HG02884 (cell line): ENCODE measurements at regions not wholly inside any gene's neighbourhood (a gene's known extent, or its start where the extent isn't known, plus 50 kb on each side); places are given as distances from the start of the nearest gene placed in this dataset.
"Not testable (repeated sequence)": the region's sequence is repeated elsewhere in the genome, so short reads cannot be mapped to it uniquely, and the experiment has no call there.

ENCODE experiments used
- ATAC-seq: cut with Tn5 transposase; IDR thresholded peaks from one replicate; pipeline ENCODE4 v1.9.1; 2021; ENCODE audit warnings: mild to moderate bottlenecking, moderate library complexity; ENCODE audit not compliant: unreplicated experiment

DNA sequence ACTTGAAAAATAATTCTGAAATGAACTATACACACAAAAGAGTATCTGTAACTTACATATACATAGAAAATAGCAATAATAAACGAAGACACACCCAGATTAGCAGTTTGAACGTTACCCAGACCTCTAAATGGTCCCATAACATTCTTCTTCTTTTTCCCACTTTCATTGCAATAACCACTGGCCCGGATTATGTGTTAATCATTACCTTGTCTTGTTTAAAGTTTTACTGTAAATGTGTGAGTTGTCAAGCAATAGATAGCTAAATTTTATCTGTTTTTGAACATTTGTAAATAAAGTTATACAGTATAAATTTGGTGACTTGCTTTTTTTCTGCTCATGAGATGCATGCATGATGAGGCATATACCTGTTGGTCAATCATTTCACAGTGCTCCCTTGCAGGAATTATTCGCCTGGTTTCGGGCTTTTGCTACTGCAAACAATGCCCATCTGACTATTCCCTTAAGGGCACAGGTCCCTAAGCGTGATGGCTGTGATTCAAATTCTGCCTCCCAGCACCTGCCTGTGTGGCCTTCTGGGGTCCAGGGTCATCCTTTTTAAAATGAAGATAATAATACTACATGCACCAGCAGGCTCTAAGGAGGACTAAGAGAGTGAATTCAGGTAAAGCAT lies 66.1 kb downstream of the GADD45G start:
- ATAC-seq = no peak

DNA sequence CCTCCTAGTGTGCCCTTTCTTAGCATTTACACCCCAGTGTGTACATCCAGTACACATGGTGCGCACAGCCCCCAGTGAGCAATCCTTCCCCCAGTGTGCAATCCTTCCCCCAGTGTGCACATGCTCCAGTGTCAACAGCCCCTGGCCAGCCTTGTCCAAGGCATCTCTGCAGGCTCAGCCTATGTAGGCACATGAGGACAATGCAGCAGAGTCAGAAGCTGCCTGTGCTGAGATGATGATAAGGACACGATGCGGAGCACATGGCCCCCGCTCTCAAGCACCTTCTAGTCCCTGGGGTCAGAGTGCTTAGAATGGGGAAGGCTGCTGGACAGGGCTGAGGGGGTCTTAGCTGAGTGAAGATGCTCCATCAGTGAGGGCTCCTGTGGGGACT lies 69.8 kb downstream of the GADD45G start:
- no peak for ATAC-seq

DNA sequence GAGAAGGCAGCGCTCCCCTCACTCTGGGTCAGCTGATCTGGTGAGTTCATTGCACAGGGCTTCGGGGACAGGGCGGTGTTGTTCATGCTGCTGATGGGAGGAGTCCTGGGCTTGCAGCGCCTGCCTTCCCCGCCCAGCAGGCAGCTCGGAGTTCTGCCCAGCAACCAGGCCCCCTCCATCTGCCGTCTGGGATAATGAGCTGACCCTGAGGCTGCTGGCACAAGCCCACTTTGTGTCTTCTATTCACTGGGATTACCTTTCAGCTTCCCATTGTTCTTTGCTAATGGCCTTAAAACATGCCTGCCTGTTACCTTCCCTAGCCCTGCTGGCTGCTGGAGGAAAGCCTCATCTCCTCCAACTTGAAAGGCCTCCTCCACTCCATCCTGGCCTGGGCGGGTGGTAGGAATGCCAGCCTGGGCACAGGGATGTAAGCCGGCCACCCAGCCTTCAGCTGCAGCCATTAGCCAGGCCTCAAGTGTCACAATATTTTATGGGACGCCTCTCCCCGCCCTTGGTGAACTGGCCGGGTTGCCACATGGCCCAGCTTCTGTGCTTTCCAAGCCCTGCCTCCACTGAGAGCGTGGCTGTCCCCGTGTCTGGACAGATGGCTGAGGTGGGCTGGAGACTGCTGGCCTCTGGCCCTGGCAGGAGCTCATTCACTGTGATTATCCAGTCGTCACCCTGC lies 70.4 kb downstream of the GADD45G start:
- no peak for ATAC-seq

DNA sequence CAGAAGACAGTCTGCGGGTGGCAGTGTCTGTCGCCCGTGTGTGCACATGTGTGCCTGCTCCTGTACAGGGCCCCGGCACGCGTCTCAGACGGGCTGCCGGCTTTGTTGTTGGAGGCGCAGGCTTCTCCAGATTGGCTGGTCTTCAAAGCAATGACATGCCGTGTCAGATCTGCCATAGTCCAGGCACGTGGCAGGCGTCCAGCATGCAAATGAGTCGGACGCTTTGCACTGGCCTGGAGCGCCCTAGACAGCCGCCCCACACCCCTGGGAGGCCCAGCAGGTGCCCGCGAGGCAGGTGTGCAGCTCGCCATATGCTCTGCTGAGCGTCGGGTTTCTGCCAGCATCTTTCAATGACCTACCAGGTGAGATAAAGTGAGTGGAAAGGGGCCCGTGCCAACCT lies 71.5 kb downstream of the GADD45G start:
- no peak for ATAC-seq

DNA sequence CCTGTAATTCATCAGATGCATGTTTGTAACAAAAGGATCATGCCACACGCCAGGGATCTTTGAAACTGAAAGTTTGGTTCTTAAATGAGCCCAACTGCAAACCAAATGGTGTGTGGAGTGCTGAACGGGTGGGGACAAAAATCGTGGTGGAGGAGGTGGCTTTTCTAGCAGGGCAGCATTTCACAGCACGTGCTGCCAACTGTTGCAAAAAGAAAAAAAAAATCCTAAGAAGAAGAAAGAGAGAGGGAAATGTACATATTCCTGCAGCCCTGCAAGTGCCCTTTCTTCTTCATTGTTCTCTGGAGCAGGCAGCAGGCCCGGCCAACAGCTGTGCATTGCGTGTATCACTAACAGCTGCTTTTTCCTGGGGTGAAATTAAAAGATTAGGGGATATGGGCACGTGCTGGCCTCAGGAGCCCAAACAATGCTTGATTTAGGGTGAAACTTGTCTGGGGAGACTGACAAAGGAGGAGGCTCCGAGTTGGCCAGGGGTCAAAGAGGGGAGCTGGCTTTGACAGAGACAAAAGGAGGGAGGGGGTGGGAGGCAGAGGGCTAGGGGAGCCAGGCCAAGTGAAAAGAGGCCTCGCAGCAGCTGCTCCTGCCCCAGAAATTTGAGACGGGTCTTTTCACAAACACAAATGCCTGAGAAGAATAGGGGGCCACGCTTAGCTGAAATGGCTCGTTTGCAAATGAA lies 73.0 kb downstream of the GADD45G start:
- ATAC-seq = no peak

DNA sequence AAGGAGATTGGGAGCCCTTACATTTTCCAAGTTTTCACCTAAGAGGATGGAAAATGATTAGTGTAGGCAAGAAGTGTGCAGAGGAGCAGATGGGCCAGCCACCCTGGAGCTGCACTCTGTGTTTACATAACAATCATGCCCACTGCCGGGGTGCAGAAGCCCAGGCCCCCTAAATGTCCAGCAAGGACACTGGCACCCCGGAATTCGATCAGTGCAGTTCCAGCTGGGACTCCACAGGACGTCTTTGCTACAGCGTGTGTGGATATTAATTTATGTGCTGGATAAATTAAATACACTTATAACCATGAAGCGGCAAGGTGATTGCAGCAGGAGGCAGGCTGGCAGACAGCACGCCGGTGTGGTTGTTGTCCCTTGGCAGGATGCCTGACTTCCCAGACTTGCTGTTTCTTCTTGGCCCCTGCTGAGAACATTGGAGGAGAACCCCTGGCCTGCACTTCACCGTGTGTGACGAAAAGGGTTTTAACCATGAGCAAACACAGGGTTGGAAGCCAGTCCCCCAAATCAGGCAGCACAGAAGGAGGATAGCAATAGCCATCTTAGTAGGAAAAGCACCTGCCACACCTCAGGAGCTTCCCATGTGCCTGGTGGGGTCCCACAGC lies 73.7 kb downstream of the GADD45G start:
- no peak for ATAC-seq

DNA sequence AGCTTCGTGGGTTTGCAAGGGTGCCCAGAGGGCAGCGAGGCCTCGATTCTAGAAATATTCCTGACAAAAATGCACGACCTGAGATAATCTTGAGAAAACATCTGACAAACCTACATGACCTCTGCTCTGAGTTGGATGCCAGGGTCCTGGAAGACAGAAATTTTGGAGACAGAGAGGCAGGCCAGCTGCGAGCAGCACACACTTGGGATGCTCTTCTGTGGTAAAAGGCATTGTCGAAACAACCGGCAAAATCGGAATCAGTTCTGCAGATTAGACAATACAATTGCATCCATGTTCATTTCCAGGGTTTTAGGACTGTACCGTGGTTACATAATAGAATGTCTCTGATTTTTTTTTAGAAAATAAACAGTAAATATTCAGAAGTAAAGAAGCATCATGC lies 74.2 kb downstream of the GADD45G start:
- no peak for ATAC-seq

DNA sequence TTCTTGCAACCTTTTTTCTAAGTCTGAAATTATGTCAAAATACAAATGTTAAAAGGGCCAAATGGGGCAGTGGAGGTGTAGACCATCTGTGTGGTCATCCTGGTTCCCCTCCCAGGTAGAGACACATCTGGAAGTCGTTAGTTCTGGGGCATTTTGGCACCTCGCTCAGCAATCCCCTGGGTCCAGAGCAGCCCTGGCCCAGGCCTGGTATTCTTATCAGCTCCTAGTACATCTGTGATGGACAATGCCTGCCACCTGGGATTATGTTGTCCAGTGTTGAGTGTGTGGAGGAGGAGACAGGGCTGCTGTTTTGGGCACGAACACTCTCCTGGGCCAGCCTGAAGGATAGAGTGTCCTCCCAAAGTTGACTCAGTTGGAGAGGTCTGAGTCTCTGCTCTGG lies 74.8 kb downstream of the GADD45G start:
- ATAC-seq = no peak

DNA sequence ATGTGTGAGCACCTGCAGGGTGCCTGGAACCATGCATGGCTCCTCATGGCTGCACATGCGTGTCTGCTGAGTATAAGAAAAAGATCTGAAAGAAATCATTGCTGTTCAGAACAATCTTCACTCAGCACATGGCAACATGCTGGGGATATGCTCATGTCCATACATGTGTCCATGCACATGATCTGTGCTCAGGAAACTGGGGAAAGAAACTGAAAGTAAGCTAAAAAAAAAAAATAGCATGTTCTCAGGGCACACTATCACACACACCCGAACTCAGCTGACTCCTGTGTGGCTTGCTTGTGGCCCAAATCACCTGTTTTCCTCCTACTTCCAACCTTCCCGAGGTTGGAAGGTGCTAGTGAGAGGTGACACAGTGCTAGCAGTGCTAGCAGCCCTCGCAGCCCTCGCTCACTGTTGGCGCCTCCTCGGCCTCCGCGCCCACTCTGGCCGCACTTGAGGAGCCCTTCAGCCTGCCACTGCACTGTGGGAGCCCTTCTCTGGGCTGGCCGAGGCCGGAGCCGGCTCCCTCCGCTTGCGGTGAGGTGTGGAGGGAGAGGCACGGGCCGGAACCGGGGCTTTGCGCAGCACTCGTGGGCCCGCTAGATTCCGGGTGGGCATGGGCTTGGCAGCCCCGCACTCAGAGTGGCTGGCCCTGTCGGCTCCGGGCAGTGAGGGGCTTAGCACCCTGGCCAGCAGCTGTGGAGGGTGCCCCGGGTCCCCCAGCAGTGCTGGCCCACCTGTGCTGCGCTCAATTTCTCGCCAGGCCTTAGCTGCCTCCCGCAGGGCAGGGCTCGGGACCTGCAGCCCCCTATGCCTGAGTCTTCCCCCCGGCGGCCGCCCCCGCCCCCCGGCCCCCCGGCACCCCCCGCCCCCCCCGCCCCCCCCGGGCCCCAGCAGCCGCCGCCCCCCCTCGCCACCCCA lies 76.0 kb downstream of the GADD45G start:
- ATAC-seq = no peak

DNA sequence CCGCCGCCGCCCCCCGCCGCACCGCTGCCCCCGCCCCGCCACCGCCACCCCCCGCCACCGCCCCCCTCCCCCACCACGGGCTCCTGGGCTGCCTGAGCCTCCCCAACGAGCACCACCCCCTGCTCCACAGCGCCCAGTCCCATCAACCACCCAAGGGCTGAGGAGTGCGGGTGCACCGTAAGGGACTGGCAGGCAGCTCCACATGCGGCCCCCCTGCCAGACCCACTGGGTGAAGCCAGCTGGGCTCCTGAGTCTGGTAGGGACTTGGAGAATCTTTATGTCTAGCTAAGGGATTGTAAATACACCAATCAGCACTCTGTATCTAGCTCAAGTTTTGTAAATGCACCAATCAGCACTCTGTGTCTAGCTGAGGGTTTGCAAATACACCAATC lies 76.7 kb downstream of the GADD45G start:
- not testable (repeated sequence) for ATAC-seq

DNA sequence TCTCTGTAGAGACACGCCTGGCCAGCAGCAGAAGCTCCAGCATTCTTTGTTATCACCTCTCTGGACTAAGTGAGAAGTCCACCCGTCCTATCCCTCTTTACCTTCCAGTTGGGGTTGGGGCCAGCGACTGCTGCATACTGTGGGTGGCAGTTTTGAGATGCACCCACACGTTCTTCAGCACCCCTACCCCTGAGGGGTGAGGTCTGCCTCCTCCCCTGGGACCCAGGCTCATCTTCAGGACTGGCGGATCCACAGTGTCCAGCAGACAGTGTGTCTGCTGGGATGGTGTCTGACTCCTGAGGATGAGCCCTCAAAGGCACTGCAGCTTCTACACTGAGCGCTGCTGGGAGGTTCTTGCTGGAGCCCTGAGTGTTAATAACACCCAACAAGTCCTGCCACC lies 78.8 kb downstream of the GADD45G start:
- ATAC-seq = no peak

DNA sequence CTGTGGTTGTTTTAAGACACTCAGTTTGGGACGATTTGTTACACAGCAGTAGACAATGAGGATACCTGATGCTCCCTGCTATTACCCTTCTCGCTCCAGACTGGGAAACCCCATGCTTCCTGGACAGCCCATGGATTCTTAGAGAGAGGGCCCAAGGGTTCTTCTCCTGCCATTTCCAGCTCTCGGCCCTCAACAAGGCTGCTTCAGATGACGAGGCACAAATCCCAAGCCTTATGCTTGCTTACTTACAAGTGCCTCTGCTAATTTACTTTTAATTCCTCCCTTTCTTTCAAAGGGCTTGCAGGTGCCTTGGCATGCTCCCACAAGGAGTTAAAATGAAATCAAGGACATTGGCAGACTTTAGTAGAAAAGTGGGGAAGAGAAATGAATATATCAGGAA lies 79.4 kb downstream of the GADD45G start:
- no peak for ATAC-seq

DNA sequence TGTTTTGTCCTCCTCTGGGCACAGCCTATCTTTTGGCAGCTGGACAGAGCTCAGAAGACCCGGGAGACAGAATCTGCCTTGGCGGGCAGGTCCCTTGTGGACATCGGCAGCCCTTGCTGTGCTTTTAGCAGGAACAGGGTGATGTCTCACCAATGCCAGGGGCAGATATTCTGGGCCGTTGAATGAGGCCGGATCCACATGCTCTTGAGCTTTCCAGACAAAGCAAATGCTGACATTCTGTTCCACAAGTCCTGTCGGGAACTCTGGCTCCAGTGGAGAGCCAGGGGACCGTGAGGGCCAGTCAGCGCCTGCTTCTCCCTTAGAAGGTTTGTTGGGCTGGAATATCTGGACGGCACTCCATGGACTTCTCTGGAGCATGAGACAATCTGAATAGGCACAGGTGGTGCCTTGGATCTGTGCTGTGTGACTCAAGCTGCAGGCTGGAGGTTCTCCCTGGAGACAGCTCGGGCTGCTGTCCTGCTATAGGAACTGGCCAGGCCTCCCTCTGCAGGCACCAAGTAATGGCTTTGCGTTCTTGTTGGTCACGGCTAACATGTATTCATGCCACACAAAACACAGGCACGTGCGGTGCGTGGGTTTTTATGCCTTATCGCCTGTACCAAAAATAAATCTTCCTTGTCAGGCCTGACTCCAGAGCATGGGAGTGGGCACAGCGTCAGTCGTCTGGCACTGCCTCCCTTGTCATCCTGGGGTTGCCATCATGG lies 80.3 kb downstream of the GADD45G start:
- ATAC-seq = no peak

DNA sequence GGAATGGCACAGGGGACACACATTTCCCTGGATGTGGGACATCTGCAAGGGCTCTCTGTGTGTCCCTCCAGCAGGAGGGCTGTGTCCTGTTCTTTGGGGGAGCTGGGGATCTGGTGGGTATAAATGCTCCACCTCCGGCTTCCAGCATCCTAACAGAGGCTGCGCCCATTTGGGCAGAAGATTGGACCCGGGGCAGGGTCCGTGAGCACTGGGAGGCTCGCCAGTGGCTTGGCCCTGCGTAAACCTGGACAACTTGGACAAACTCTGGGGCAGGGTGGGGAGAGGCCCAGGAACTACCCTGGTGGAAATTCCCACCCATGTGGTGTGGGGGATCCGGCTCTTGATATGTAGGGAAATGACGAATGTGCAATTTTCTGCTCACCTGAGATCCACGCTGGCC lies 80.9 kb downstream of the GADD45G start:
- ATAC-seq = no peak

DNA sequence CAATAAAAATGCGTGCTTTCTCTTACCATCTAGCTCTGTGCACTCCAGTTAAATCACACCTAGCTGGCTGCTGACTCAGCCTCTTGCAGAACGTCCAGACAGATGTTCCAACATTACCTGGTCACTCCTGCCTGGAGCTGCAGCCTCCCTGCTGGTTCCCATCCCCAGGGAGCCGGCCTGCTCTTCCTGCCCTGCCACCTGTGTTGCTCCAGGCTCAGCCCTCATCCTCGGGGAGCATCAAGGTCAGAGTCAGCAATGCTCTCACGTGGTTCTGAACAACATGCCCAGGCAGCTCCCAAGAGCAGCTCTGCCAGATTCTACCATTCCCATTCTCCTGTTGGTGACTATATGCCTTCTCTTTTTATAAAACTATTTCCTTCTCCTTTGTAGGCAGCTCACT lies 81.3 kb downstream of the GADD45G start:
- no peak for ATAC-seq

DNA sequence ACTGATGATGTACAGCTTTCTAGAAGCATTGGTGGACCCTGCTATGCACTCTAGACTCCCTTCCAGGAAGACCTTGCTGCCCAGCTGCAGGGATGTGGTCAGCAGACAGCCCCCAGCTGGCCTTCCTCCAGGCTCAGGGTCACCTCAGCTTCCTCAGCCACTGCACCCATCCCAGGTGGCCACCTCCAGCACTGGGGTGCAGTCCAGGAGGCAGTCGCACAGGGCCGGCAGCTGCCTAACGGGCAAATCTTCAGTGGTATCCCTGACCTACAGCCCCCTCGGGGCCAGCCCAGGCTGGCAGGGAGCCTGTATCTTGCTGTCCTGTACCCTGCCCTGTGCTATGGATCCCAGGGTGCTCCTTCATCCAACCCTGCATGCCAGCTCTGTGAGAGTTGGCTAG lies 81.8 kb downstream of the GADD45G start:
- ATAC-seq = no peak

DNA sequence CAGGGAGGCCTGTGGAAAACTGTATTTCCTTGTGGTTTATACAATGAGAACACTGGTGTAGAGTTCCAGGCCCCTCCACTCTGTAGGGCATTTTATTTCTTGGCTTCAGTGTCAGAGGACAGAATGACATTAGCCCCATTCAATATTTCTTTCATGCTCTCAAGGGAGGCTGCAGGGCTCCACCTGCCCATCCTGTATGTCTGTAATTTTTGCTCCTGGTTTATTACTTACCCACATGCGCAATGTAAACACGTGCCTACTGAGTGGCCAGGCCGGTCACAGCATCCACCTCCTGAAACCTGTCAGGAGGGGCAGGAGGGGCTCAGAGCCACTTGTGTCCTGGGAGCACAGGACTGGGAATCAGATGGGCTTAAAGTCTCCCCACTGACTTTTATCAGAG lies 82.4 kb downstream of the GADD45G start:
- no peak for ATAC-seq

DNA sequence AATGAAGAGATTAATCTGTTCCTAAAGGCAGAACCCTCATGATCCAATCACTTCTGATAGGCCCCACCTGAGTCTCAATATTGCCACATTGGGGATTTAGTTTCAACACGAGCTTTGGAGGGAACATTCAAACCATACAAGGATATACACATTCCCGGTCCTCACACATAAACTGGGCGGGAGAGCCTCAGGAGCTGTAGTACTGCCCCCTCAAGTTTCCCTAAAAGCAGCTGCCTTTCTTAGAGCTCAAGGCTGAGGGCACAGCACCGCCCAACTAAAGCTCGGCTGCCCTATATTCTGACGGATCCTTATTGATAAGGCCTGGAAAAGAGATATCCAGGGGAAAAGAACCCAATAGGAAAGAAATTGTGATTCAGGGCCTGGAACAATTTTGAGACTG lies 83.0 kb downstream of the GADD45G start:
- ATAC-seq = no peak

DNA sequence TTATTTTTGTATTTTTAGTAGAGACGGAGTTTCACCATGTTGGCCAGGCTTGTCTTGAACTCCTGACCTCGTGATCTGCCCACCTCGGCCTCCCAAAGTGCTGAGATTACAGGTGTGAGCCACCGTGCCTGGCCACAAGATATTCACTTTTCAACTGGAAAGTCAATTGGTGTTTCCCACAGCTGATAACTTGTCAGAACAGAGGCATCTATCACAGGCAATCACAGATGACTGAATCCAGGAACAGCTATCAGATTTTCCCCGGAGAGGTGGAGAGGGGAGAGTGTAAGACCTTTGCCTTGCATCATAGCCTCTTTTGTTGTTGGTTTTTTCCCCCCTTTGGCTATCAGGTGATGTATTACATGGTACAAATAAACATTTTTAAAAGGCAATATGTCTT lies 84.5 kb downstream of the GADD45G start:
- not testable (repeated sequence) for ATAC-seq

DNA sequence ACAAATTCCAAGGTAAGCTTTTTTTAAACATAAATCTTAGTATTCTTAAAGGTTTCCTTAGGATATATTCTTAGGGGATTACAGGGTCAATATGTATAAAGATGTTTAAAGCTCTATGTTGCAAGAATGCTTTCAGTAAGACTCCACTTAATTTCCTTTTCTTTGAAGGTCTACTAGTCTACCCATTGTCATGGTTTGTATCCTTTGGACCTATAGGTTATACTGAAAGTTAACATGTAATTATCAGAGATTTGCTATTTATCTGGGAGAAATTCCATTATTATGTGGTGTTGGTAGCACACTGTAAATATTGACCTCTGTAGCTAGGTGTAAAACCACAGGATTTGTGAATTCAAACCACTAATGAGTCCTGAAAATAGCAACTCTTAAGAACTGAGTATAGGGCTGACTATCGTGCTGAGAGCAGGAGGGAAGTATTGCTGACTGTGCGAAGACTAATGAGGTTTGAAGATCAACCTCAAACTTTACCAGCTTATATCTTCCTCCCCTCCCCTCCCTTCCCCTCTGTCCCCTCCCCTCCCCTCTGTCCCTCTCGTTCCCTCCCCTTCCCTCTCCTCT lies 85.6 kb downstream of the GADD45G start:
- peak; percentile 89 for ATAC-seq
